Naive thymus-derived CD4-positive, alpha-beta T cell (primary cell): ENCODE measurements at regions not wholly inside any gene's neighbourhood (a gene's known extent, or its start where the extent isn't known, plus 50 kb on each side); places are given as distances from the start of the nearest gene placed in this dataset.

ENCODE experiments used
- ATAC-seq: fragments of 150-1000 bp; cut with Tn5 transposase; 2 replicates; pipeline ENCODE4 v1.10.0; 2021; ENCODE audit warnings: mild to moderate bottlenecking, moderate library complexity
- CTCF ChIA-PET: fragments of 350-600 bp; sonication (Branson Sonifier 250); formaldehyde crosslinking; loops from one replicate; lab custom pipeline; 2021; ENCODE audit warnings: antibody characterized with exemption; lab: Charles Lee
- POLR2A ChIA-PET: fragments of 350-600 bp; sonication (Branson Sonifier 250); formaldehyde crosslinking; loops from one replicate; lab custom pipeline; 2021; ENCODE audit warnings: antibody characterized with exemption, inconsistent platforms; lab: Charles Lee
- DNase-seq, 9 donors: peaks; one replicate each; pipeline versions ENCODE4 v3.0.0 to v3.0.0-alpha.2; 2020 to 2022; ENCODE audit warnings: mixed read lengths in 1 of 9
- H3K27ac ChIP-seq: one replicate; pipeline ENCODE4 v1.7.0; 2013; ENCODE audit warnings: mild to moderate bottlenecking, low read depth, low read length, moderate library complexity
- H3K27me3 ChIP-seq, 2 donors: one replicate each; pipeline ENCODE4 v1.7.0; 2013; ENCODE audit warnings: low read length in 2 of 2, mild to moderate bottlenecking in 2 of 2, moderate library complexity in 2 of 2; ENCODE audit not compliant: control insufficient read depth in 2 of 2, insufficient read depth in 2 of 2
- H3K36me3 ChIP-seq, 3 experiments: 1 replicate in 2 of 3; 2 replicates in 1 of 3; pipeline ENCODE4 v1.7.0; 2013; ENCODE audit warnings: low read length in 3 of 3, mild to moderate bottlenecking in 3 of 3, moderate library complexity in 1 of 3; ENCODE audit not compliant: insufficient read depth in 3 of 3, control insufficient read depth in 2 of 3
- H3K4me1 ChIP-seq, 2 donors: one replicate each; pipeline ENCODE4 v1.7.0; 2013; ENCODE audit warnings: low read length in 2 of 2, mild to moderate bottlenecking in 2 of 2, moderate library complexity in 1 of 2; ENCODE audit not compliant: control insufficient read depth in 2 of 2, insufficient read depth in 2 of 2
- H3K4me3 ChIP-seq: 2 replicates; pipeline ENCODE4 v1.7.0; 2013; ENCODE audit warnings: mild to moderate bottlenecking, low read length
- H3K9me3 ChIP-seq, 3 experiments: 1 replicate in 2 of 3; 2 replicates in 1 of 3; pipeline ENCODE4 v1.7.0; 2013; ENCODE audit warnings: low read length in 3 of 3; ENCODE audit not compliant: control insufficient read depth in 2 of 3
- H3K27ac Mint-ChIP-seq, 9 donors: one replicate each; pipeline ENCODE4 v1.8.0; 2020 to 2022; ENCODE audit warnings: mixed read lengths in 9 of 9, mild to moderate bottlenecking in 8 of 9, moderate library complexity in 5 of 9, inconsistent platforms in 2 of 9
- H3K27me3 Mint-ChIP-seq, 5 donors: one replicate each; pipeline ENCODE4 v1.8.0; 2021 to 2022; ENCODE audit warnings: mixed read lengths in 5 of 5, mild to moderate bottlenecking in 1 of 5
- H3K36me3 Mint-ChIP-seq, 5 donors: one replicate each; pipeline ENCODE4 v1.8.0; 2020 to 2022; ENCODE audit warnings: mixed read lengths in 5 of 5, mild to moderate bottlenecking in 3 of 5, inconsistent platforms in 1 of 5
- H3K4me1 Mint-ChIP-seq, 7 donors: one replicate each; pipeline ENCODE4 v1.8.0; 2020 to 2022; ENCODE audit warnings: mixed read lengths in 7 of 7, mild to moderate bottlenecking in 3 of 7, inconsistent platforms in 1 of 7
- H3K4me3 Mint-ChIP-seq, 10 donors: one replicate each; pipeline ENCODE4 v1.8.0; 2020 to 2022; ENCODE audit warnings: mild to moderate bottlenecking in 10 of 10, mixed read lengths in 10 of 10, moderate library complexity in 6 of 10, inconsistent platforms in 2 of 10
- H3K9me3 Mint-ChIP-seq, 11 donors: one replicate each; pipeline ENCODE4 v1.8.0; 2020 to 2022; ENCODE audit warnings: mixed read lengths in 11 of 11, mild to moderate bottlenecking in 4 of 11, inconsistent platforms in 1 of 11, moderate library complexity in 1 of 11
- intact Hi-C, 2 donors: fragments of 100-400 bp; cut with micrococcal nuclease; formaldehyde crosslinking; loops; one replicate each; pipeline ENCODE4 v1.15.1; 2023

DNA sequence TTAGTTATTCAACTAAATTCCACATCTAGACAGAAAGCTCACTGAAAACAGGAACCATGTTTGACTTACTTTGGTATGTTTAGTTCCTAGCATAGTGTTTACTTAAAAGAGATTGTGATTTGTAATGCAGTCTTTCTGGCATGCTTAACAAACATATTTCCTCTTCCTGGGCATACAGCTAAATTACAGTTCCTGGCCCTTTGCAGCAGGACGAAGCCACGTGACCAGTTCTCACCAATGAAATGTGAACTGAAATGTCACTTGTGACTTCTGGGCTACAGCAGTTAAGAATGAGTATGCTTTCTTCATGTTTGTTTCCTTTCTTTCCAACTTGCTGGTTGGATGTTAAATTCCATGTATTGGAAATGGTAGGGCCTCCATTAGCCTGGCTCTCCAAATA is 330.5 kb downstream of the FIGN start:
- Histone ChIP-seq H3K36me3 (no peaks in the 10 kb centered on the region), H3K4me3 (no peak overlapping the region), H3K27me3 (no peaks in the 10 kb centered on the region), H3K9me3 (no peaks in the 10 kb centered on the region), H3K4me1 (no peaks in the 10 kb centered on the region), H3K27ac (no peak overlapping the region)
- CTCF ChIA-PET, result no interaction called here
- intact Hi-C loops, result no loop called here
- peaks cover 0 to 10% (median 1%) of the 10 kb centered on the region in 11 donors for H3K9me3 Mint-ChIP-seq
- no peak for ATAC-seq
- H3K27me3 Mint-ChIP-seq, result no peaks in the 10 kb centered on the region
- H3K4me1 Mint-ChIP-seq, result no peaks in the 10 kb centered on the region
- no peak for DNase-seq
- no peaks in the 10 kb centered on the region for H3K36me3 Mint-ChIP-seq
- POLR2A ChIA-PET, result no interaction called here
- no peak overlapping the region for H3K4me3 Mint-ChIP-seq
- H3K27ac Mint-ChIP-seq, result no peak overlapping the region

DNA sequence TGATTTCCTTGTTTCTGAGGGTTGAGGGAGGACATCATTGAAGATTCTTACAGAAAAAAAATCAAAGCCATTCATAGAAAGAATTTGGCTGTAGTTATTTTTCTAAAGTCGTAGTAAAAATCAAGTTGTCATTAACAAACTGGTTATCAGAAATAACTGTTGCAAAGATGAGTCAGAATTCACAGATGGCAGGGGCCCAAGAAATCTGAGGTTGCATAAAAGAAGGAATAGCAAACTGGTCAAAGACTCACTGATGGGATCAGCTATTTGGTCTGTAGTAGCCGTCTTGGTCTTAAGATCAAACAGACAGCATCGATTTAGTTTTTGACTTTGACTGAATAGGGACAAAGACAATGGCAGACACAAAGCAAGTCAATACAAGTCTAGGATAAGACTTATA is 334.3 kb downstream of the FIGN start:
- no peak overlapping the region for H3K27ac ChIP-seq
- ChIA-PET POLR2A (no interaction called here), CTCF (no interaction called here)
- ATAC-seq (no peak), DNase-seq (no peak)
- H3K27me3 ChIP-seq, result no peaks in the 10 kb centered on the region
- no peaks in the 10 kb centered on the region for H3K4me1 Mint-ChIP-seq
- no peaks in the 10 kb centered on the region for H3K9me3 ChIP-seq
- no peaks in the 10 kb centered on the region for H3K27me3 Mint-ChIP-seq
- H3K4me1 ChIP-seq, result no peaks in the 10 kb centered on the region
- intact Hi-C loops, result no loop called here
- H3K27ac Mint-ChIP-seq, result no peak overlapping the region
- no peak overlapping the region for H3K4me3 Mint-ChIP-seq
- H3K4me3 ChIP-seq, result no peak overlapping the region
- peaks cover 0 to 2% (median 0%) of the 10 kb centered on the region in 11 donors for H3K9me3 Mint-ChIP-seq
- H3K36me3 ChIP-seq, result no peaks in the 10 kb centered on the region
- H3K36me3 Mint-ChIP-seq, result no peaks in the 10 kb centered on the region

DNA sequence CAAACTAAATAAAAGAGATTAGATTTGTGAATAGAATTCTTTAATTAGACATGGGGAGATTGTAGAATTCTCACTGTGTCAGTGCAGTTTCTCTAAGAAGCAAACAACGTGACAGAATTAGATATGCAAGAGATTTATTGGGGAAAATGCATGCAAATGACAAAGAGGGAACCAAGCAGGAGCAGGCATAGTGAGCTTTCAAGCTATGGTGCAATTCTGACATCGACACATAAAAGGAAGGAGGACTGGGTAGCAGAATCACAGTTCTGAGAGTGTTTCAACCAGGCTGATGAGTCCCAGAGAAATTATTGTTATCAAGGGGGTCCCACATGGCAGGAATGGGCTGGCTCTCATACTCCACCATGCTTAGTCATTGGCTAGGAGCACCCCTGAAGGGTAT is 338.4 kb downstream of the FIGN start:
- intact Hi-C loops, result no loop called here
- DNase-seq (no peak), ATAC-seq (no peak)
- H3K4me3 Mint-ChIP-seq, result no peak overlapping the region
- Histone ChIP-seq H3K4me1 (no peaks in the 10 kb centered on the region), H3K27ac (no peak overlapping the region), H3K9me3 (no peaks in the 10 kb centered on the region), H3K4me3 (no peak overlapping the region), H3K36me3 (no peaks in the 10 kb centered on the region), H3K27me3 (no peaks in the 10 kb centered on the region)
- H3K4me1 Mint-ChIP-seq, result no peaks in the 10 kb centered on the region
- H3K36me3 Mint-ChIP-seq, result no peaks in the 10 kb centered on the region
- H3K27me3 Mint-ChIP-seq, result no peaks in the 10 kb centered on the region
- ChIA-PET CTCF (no interaction called here), POLR2A (no interaction called here)
- peaks cover 0 to 2% (median 0%) of the 10 kb centered on the region in 11 donors for H3K9me3 Mint-ChIP-seq
- H3K27ac Mint-ChIP-seq, result no peak overlapping the region

DNA sequence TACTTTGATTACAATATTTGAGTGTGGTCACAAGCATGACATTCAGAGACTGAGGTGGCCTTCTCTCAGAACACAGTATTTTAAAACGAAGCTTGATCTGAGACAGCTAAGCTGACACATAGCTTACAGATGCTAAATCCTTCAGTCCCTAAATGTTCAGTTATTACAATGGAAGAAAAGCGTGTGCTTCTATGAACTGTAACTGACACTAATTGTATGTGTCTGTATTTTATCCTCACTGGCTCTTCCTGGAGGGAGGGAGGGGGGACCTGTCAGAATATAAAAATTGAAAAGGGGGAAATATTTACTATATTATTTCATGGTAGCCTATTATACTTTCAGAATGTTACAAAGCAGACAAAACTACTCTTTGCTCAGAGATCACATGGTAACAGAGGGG is 340.2 kb downstream of the FIGN start:
- H3K27ac Mint-ChIP-seq, result no peak overlapping the region

DNA sequence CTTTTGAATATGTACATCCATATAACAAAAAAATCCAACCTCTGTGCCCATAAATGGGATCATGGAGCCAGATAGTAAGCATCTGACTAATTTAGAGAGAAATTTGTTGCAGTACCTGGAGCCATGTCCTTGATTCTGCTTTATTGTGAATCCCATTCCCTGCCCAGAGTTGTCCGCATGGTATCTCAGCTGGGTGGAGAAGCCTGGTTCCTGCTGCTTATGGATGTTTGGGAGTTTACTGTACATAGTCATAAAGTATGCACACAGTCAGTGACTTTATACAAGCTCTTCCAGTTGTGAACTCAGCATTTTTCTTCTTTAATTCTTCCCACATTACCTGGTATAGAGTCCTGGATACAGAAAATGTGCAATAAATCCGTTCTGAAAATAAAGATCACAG is 346.0 kb downstream of the FIGN start:
- no peak overlapping the region for H3K27ac ChIP-seq

More for the DNA sequence above, 340.2 kb downstream of the FIGN start:
- CTCF ChIA-PET, result no interaction called here
- no peak overlapping the region for H3K27ac ChIP-seq
- no peak for ATAC-seq
- no peak for DNase-seq
- no peaks in the 10 kb centered on the region for H3K9me3 ChIP-seq
- Mint-ChIP-seq H3K4me1 (no peaks in the 10 kb centered on the region), H3K4me3 (no peak overlapping the region), H3K27me3 (no peaks in the 10 kb centered on the region), H3K9me3 (peaks cover 0 to 5% (median 0%) of the 10 kb centered on the region in 11 donors), H3K36me3 (no peaks in the 10 kb centered on the region)
- no peak overlapping the region for H3K4me3 ChIP-seq
- intact Hi-C loops, result no loop called here
- no peaks in the 10 kb centered on the region for H3K4me1 ChIP-seq
- H3K36me3 ChIP-seq, result no peaks in the 10 kb centered on the region
- no peaks in the 10 kb centered on the region for H3K27me3 ChIP-seq
- POLR2A ChIA-PET, result no interaction called here

DNA sequence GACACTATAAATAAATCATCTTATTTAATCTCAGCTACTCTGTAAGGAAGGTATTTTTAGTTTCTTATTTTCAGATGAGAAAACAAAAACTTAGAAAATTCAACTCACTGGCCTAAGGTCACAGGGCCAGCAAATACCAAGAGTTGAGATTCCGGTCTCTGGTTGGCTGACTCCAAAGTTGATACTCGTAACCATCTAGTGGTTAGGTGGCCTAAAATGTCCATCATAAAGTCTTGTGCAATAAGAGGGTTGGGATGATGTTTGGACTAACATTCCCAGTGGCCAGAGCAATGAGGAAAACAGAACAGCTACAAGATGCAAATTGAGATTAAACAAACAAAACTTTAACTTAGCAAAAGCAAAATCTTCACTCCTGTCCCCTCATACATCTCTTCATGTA is 360.3 kb downstream of the FIGN start:
- ChIA-PET CTCF (no interaction called here), POLR2A (no interaction called here)
- ATAC-seq (no peak), DNase-seq (no peak)
- Histone ChIP-seq H3K4me1 (no peaks in the 10 kb centered on the region), H3K9me3 (no peaks in the 10 kb centered on the region), H3K27me3 (no peaks in the 10 kb centered on the region), H3K27ac (no peak overlapping the region), H3K36me3 (no peaks in the 10 kb centered on the region), H3K4me3 (no peak overlapping the region)
- Mint-ChIP-seq H3K4me3 (no peak overlapping the region), H3K27me3 (no peaks in the 10 kb centered on the region), H3K4me1 (no peaks in the 10 kb centered on the region), H3K36me3 (no peaks in the 10 kb centered on the region), H3K27ac (no peak overlapping the region), H3K9me3 (peaks cover 0 to 16% (median 4%) of the 10 kb centered on the region in 11 donors)
- intact Hi-C loops, result no loop called here

More for the DNA sequence above, 346.0 kb downstream of the FIGN start:
- Mint-ChIP-seq H3K27me3 (no peaks in the 10 kb centered on the region), H3K27ac (no peak overlapping the region), H3K4me3 (no peak overlapping the region), H3K9me3 (peaks cover 0 to 7% (median 0%) of the 10 kb centered on the region in 11 donors), H3K4me1 (no peaks in the 10 kb centered on the region), H3K36me3 (no peaks in the 10 kb centered on the region)
- ATAC-seq, result no peak
- CTCF ChIA-PET, result no interaction called here
- intact Hi-C loops, result no loop called here
- POLR2A ChIA-PET, result no interaction called here
- Histone ChIP-seq H3K36me3 (no peaks in the 10 kb centered on the region), H3K27me3 (no peaks in the 10 kb centered on the region), H3K4me1 (no peaks in the 10 kb centered on the region), H3K4me3 (no peak overlapping the region), H3K9me3 (no peaks in the 10 kb centered on the region)
- no peak for DNase-seq

DNA sequence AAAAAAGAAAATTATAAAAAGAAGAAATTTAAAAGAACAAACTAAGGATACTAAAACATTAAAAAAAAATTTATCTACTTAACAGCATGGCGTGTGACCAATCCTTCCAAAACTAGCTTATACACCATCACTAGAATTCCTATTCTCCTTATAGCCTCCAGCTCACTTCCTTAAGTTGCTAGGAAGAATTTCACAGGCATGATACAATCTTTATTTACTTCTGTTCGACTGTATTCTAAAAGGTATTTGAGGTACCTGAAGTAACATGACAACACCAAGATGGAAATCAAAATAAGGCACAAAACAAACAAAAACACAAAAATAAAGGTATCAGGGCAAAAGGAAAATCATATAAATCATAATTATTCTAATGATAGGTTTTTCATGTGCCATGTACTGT is 360.7 kb downstream of the FIGN start:
- Mint-ChIP-seq H3K4me1 (no peaks in the 10 kb centered on the region), H3K36me3 (no peaks in the 10 kb centered on the region), H3K4me3 (no peak overlapping the region), H3K27me3 (no peaks in the 10 kb centered on the region), H3K27ac (no peak overlapping the region), H3K9me3 (peaks cover 0 to 16% (median 4%) of the 10 kb centered on the region in 11 donors)
- no peak for ATAC-seq
- ChIA-PET POLR2A (no interaction called here), CTCF (no interaction called here)
- Histone ChIP-seq H3K9me3 (no peaks in the 10 kb centered on the region), H3K27me3 (no peaks in the 10 kb centered on the region), H3K4me1 (no peaks in the 10 kb centered on the region), H3K36me3 (no peaks in the 10 kb centered on the region), H3K4me3 (no peak overlapping the region), H3K27ac (no peak overlapping the region)
- intact Hi-C loops, result no loop called here
- DNase-seq, result no peak
